EH (cell line): ENCODE measurements at regions not wholly inside any gene's neighbourhood (a gene's known extent, or its start where the extent isn't known, plus 50 kb on each side); places are given as distances from the start of the nearest gene placed in this dataset.
"Not testable (repeated sequence)": the region's sequence is repeated elsewhere in the genome, so short reads cannot be mapped to it uniquely, and the experiment has no call there.

Experiments used
- DNase-seq: peaks from one replicate; pipeline ENCODE4 v3.0.0-alpha.2; 2015; ENCODE audit warnings: low read depth

- no peak for DNase-seq
These were observed 293.5 kb upstream of the SUCLG2 start for GRCh38 chr3:67947808-67948508.

- DNase-seq, result peak; percentile 1
These were observed 292.0 kb upstream of the SUCLG2 start for GRCh38 chr3:67946436-67946835.

- no peak for DNase-seq
These were observed 289.1 kb upstream of the SUCLG2 start for GRCh38 chr3:67943546-67943945.

GRCh38 chr3:67941433-67942030 lies 287.1 kb upstream of the SUCLG2 start:
- DNase-seq, result no peak

GRCh38 chr3:67940210-67940952 lies 286.0 kb upstream of the SUCLG2 start:
- DNase-seq, result no peak

GRCh38 chr3:67937498-67938118 lies 283.2 kb upstream of the SUCLG2 start:
- DNase-seq, result no peak

GRCh38 chr3:67930394-67930793 lies 276.0 kb upstream of the SUCLG2 start:
- not testable (repeated sequence) for DNase-seq

- DNase-seq, result no peak
These were observed 269.4 kb upstream of the SUCLG2 start for GRCh38 chr3:67923796-67924195.

- no peak for DNase-seq
These were observed 266.6 kb upstream of the SUCLG2 start for GRCh38 chr3:67920969-67921368.

- no peak for DNase-seq
These were observed 265.9 kb upstream of the SUCLG2 start for GRCh38 chr3:67920311-67920710.

- DNase-seq, result no peak
These were observed 261.9 kb upstream of the SUCLG2 start for GRCh38 chr3:67916353-67916752.

- DNase-seq, result no peak
These were observed 253.3 kb upstream of the SUCLG2 start for GRCh38 chr3:67907735-67908134.

GRCh38 chr3:67906261-67906660 lies 251.8 kb upstream of the SUCLG2 start:
- DNase-seq, result no peak

- DNase-seq, result no peak
These were observed 247.3 kb upstream of the SUCLG2 start for GRCh38 chr3:67901681-67902080.

GRCh38 chr3:67898916-67899315 lies 244.5 kb upstream of the SUCLG2 start:
- no peak for DNase-seq

- DNase-seq, result no peak
These were observed 243.2 kb upstream of the SUCLG2 start for GRCh38 chr3:67897351-67898336.

GRCh38 chr3:67896130-67896529 lies 241.7 kb upstream of the SUCLG2 start:
- no peak for DNase-seq

- no peak for DNase-seq
These were observed 240.1 kb upstream of the SUCLG2 start for GRCh38 chr3:67894510-67894909.

- DNase-seq, result no peak
These were observed 229.9 kb upstream of the SUCLG2 start for GRCh38 chr3:67884345-67884744.

GRCh38 chr3:67883766-67884165 lies 229.4 kb upstream of the SUCLG2 start:
- no peak for DNase-seq

- no peak for DNase-seq
These were observed 228.6 kb upstream of the SUCLG2 start for GRCh38 chr3:67882981-67883380.

GRCh38 chr3:67876261-67876660 lies 221.8 kb upstream of the SUCLG2 start:
- no peak for DNase-seq
